GM12878 (cell line): ENCODE measurements at regions not wholly inside any gene's neighbourhood (a gene's known extent, or its start where the extent isn't known, plus 50 kb on each side); places are given as distances from the start of the nearest gene placed in this dataset.

Experiments used
- ATAC-seq: fragments of 200-7000 bp; cut with Tn5 transposase; 3 replicates; pipeline ENCODE4 v1.9.1; 2020; ENCODE audit warnings: mild to moderate bottlenecking, moderate library complexity
- BruUV-seq: library from RNA; stranded (reverse); fragments of 400-500 nt; replicated peaks from 2 replicates; lab custom pipeline; 2021; lab: Mats Ljungman, UMichigan
- CTCF ChIA-PET: fragments of 300-600 bp; sonication (Branson Sonifier 250); formaldehyde crosslinking; extraction: SDS; loops from one replicate; lab custom pipeline; 2021; ENCODE audit warnings: inconsistent platforms; lab: Yijun Ruan, JAX
- POLR2A ChIA-PET: fragments of 350-600 bp; formaldehyde crosslinking; extraction: SDS; loops from one replicate; lab custom pipeline; 2021; ENCODE audit warnings: inconsistent platforms; lab: Charles Lee
- RAD21 ChIA-PET: fragments of 300-600 bp; sonication (Branson Sonifier 250); formaldehyde crosslinking; loops from one replicate; lab custom pipeline; 2023; ENCODE audit warnings: antibody characterized with exemption; ENCODE audit not compliant: unreplicated experiment; lab: Charles Lee
- SMC1A ChIA-PET: fragments of 300-600 bp; sonication (Branson Sonifier 250); formaldehyde crosslinking; loops from one replicate; lab custom pipeline; 2023; ENCODE audit not compliant: unreplicated experiment, uncharacterized antibody; lab: Charles Lee
- DNase-seq: peaks from one replicate; pipeline ENCODE4 v3.0.0-alpha.2; 2011; ENCODE audit warnings: low read depth, low spot score
- FAIRE-seq: peaks from 3 replicates; lab custom pipeline; 2011; peaks lifted over from hg19 to GRCh38; lab: Jason Lieb, UNC
- H2AFZ ChIP-seq: 2 replicates; pipeline ENCODE4 v1.6.0; 2011; ENCODE audit warnings: low read depth, low read length, control low read depth; ENCODE audit not compliant: control insufficient read depth
- H3K27ac ChIP-seq: 2 replicates; pipeline ENCODE4 v1.5.1; 2011; ENCODE audit warnings: control low read depth; ENCODE audit not compliant: control insufficient read depth, insufficient read depth
- H3K27me3 ChIP-seq, 2 experiments: replicated peaks in 1 of 2; 2 replicates each; pipeline versions ENCODE4 v1.6.0 to v1.6.1; 2011; ENCODE audit warnings: low read length in 1 of 2; ENCODE audit not compliant: control insufficient read depth in 2 of 2, insufficient read depth in 2 of 2
- H3K36me3 ChIP-seq, 2 experiments: 2 replicates each; pipeline ENCODE4 v1.5.1; 2011; ENCODE audit warnings: low read length in 1 of 2; ENCODE audit not compliant: control insufficient read depth in 2 of 2, insufficient read depth in 2 of 2
- H3K4me1 ChIP-seq: 2 replicates; pipeline ENCODE4 v1.6.1; 2011; ENCODE audit warnings: mild to moderate bottlenecking, low read length, moderate library complexity, mixed read lengths; ENCODE audit not compliant: control insufficient read depth, insufficient read depth
- H3K4me2 ChIP-seq: 2 replicates; pipeline ENCODE4 v1.6.0; 2011; ENCODE audit warnings: control low read depth; ENCODE audit not compliant: control insufficient read depth, insufficient read depth
- H3K4me3 ChIP-seq: fragments of 200-600 bp; sonication (generic); 2 replicates; pipeline ENCODE4 v1.5.1; 2016
- H3K79me2 ChIP-seq: 2 replicates; pipeline ENCODE4 v1.6.0; 2011; ENCODE audit warnings: low read length; ENCODE audit not compliant: control insufficient read depth, insufficient read depth
- H3K9ac ChIP-seq: 2 replicates; pipeline ENCODE4 v1.8.0; 2011; ENCODE audit warnings: low read length, control low read depth, mixed read lengths; ENCODE audit not compliant: control insufficient read depth, insufficient read depth
- H3K9me3 ChIP-seq: replicated peaks from 3 replicates; pipeline ENCODE4 v1.5.1; 2011; ENCODE audit warnings: mild to moderate bottlenecking, low read length; ENCODE audit not compliant: control insufficient read depth, insufficient read depth
- H4K20me1 ChIP-seq: 2 replicates; pipeline ENCODE4 v1.6.0; 2011; ENCODE audit not compliant: control insufficient read depth, insufficient read depth
- CREM ChIP-seq: IDR thresholded peaks from 2 replicates; pipeline ENCODE4 v1.6.1; 2014; ENCODE audit warnings: antibody characterized with exemption, low read depth
- DPF2 ChIP-seq: fragments of 450-650 bp; IDR thresholded peaks from 2 replicates; pipeline ENCODE4 v1.6.1; 2017; ENCODE audit warnings: mild to moderate bottlenecking
- NFXL1 ChIP-seq: fragments of 450-650 bp; IDR thresholded peaks from 2 replicates; pipeline ENCODE4 v1.6.1; 2017; ENCODE audit warnings: antibody characterized with exemption, mild to moderate bottlenecking, borderline replicate concordance
- POLR2AphosphoS2 ChIP-seq: IDR thresholded peaks from 2 replicates; pipeline ENCODE4 v1.6.1; 2011; ENCODE audit warnings: low read depth, mild to moderate bottlenecking, low read length, improper control_type of control experiment, moderate library complexity
- SREBF1 ChIP-seq: IDR thresholded peaks from 2 replicates; pipeline ENCODE4 v1.6.1; 2012; ENCODE audit warnings: mild to moderate bottlenecking, low read length
- ZSCAN29 ChIP-seq: fragments of 450-650 bp; IDR thresholded peaks from 2 replicates; pipeline ENCODE4 v1.6.1; 2017; ENCODE audit warnings: mild to moderate bottlenecking, moderate library complexity
- WGBS: methylation state at CpG from one replicate; pipeline ENCODE4 v1.1.6; 2016; ENCODE audit warnings: low lambda C conversion rate; ENCODE audit not compliant: insufficient replicate concordance, insufficient coverage; ENCODE audit errors: missing lambda C conversion rate; 5-methylcytosine and 5-hydroxymethylcytosine counted together
- in situ Hi-C: fragments of 300-500 bp; cut with MboI; formaldehyde crosslinking; loops from 9 replicates; pipeline ENCODE4 v1.14.3; 2018; ENCODE audit warnings: mixed read lengths
- intact Hi-C: fragments of 100-400 bp; cut with micrococcal nuclease; formaldehyde crosslinking; loops from one replicate; pipeline ENCODE4 v1.14.2; 2022; ENCODE audit not compliant: unreplicated experiment
- TF ChIP-seq, protein P1 (sequence below): IDR thresholded peaks from 2 replicates; pipeline ENCODE4 v1.6.1; 2012; ENCODE audit warnings: mild to moderate bottlenecking, low read depth, low read length

DNA sequence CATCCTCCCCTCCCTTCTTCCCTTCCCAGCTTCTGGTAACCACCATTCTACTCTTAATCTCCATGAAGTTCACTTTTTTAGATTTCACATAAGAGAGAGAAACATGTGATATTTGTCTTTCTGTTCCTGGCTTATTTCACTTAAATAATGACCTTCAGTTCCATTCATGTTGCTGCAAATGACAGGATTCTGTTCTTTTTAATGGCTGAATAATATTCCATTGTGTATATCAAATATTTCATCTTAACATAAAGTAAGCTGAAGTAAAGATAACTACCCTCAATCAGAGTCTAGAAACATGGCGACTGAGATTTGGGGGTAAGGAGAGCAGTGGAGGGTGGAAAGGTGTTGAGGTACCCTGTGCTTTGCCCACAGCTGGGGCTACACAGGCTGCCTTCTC is 68.9 kb downstream of the RHOU start:
- DNase-seq (no peak), ATAC-seq (no peak)
- no peaks in the 10 kb centered on the region; the same call in 2 of the 3 replicates for H3K9me3 ChIP-seq
- H3K27ac ChIP-seq, result no peak overlapping the region
- no peak overlapping the region for H3K9ac ChIP-seq
- no peak overlapping the region for H3K4me3 ChIP-seq
- ChIA-PET RAD21 (no interaction called here), CTCF (no interaction called here), POLR2A (no interaction called here), SMC1A (interaction anchor here (1.0 to 1.4 kb wide), 2 partner anchors 9 to 90 kb away, joined by 3 read pairs; no protein-coding TSS in a partner anchor)
- WGBS, result 50% methylated on average over 1 of the region's 1 CpG
- no peaks in the 10 kb centered on the region for H4K20me1 ChIP-seq
- no TSS peak for BruUV-seq
- H3K36me3 ChIP-seq, result no peaks in the 10 kb centered on the region
- no peak overlapping the region for H3K4me2 ChIP-seq
- no peak for TF ChIP-seq CREM
- TF ChIP-seq NFXL1, result no peak
- no peak for TF ChIP-seq SREBF1
- no peak for TF ChIP-seq DPF2
- TF ChIP-seq, protein P1, sequence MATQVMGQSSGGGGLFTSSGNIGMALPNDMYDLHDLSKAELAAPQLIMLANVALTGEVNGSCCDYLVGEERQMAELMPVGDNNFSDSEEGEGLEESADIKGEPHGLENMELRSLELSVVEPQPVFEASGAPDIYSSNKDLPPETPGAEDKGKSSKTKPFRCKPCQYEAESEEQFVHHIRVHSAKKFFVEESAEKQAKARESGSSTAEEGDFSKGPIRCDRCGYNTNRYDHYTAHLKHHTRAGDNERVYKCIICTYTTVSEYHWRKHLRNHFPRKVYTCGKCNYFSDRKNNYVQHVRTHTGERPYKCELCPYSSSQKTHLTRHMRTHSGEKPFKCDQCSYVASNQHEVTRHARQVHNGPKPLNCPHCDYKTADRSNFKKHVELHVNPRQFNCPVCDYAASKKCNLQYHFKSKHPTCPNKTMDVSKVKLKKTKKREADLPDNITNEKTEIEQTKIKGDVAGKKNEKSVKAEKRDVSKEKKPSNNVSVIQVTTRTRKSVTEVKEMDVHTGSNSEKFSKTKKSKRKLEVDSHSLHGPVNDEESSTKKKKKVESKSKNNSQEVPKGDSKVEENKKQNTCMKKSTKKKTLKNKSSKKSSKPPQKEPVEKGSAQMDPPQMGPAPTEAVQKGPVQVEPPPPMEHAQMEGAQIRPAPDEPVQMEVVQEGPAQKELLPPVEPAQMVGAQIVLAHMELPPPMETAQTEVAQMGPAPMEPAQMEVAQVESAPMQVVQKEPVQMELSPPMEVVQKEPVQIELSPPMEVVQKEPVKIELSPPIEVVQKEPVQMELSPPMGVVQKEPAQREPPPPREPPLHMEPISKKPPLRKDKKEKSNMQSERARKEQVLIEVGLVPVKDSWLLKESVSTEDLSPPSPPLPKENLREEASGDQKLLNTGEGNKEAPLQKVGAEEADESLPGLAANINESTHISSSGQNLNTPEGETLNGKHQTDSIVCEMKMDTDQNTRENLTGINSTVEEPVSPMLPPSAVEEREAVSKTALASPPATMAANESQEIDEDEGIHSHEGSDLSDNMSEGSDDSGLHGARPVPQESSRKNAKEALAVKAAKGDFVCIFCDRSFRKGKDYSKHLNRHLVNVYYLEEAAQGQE, result no peak
- no peak for TF ChIP-seq POLR2AphosphoS2
- TF ChIP-seq ZSCAN29, result no peak
- TF ChIP-seq, all 136 proteins: peak for 0
- H3K4me1 ChIP-seq, result no peaks in the 10 kb centered on the region
- no peak for FAIRE-seq
- no peaks in the 10 kb centered on the region for H3K79me2 ChIP-seq
- intact Hi-C loops, result loop anchor here (5.0 kb wide), 1 partner anchor 43 kb away; no protein-coding TSS in a partner anchor
- in situ Hi-C loops, result no loop called here
- peaks cover 0 to 2% of the 10 kb centered on the region in 2 experiments; a peak in 3 of 4 replicates for H3K27me3 ChIP-seq
- no peak overlapping the region for H2AFZ ChIP-seq
